K562 (cell line): ENCODE measurements at regions not wholly inside any gene's neighbourhood (a gene's known extent, or its start where the extent isn't known, plus 50 kb on each side); places are given as distances from the start of the nearest gene placed in this dataset.

Source experiments
- ATAC-seq: fragments of 200-7000 bp; cut with Tn5 transposase; 3 replicates; pipeline ENCODE4 v1.9.1; 2020; ENCODE audit warnings: moderate library complexity
- BruUV-seq: library from RNA; stranded (reverse); fragments of 400-500 nt; replicated peaks from 2 replicates; lab custom pipeline; 2021; lab: Mats Ljungman, UMichigan
- CTCF ChIA-PET: fragments of 300-600 bp; formaldehyde crosslinking; extraction: SDS; loops from one replicate; lab custom pipeline; 2021; ENCODE audit warnings: low intra/inter-chr PET ratio; lab: Yijun Ruan, JAX
- POLR2A ChIA-PET: fragments of 300-600, 350-650 bp; sonication (Branson Sonifier 250); formaldehyde crosslinking; extraction: SDS; loops from one replicate; lab custom pipeline; 2021; ENCODE audit warnings: antibody characterized with exemption, inconsistent platforms; lab: Yijun Ruan, JAX
- DNase-seq, 4 experiments: peaks; one replicate each; pipeline versions ENCODE4 v3.0.0 to v3.0.0-alpha.2; 2011 to 2018; ENCODE audit warnings: low spot score in 3 of 4, mixed read lengths in 3 of 4; ENCODE audit errors: extremely low read depth in 1 of 4
- FAIRE-seq: peaks from 2 replicates; lab custom pipeline; 2011; peaks lifted over from hg19 to GRCh38; lab: Jason Lieb, UNC
- H2AFZ ChIP-seq: 2 replicates; pipeline ENCODE4 v1.6.0; 2011; ENCODE audit warnings: low read depth, low read length, control low read depth, inconsistent platforms
- H3K27ac ChIP-seq: fragments of 200-600 bp; 3 replicates; pipeline ENCODE4 v1.8.0; 2011; ENCODE audit warnings: low read depth, mild to moderate bottlenecking, control low read depth, inconsistent platforms, low read length, moderate library complexity, mixed read lengths; ENCODE audit errors: extremely low read depth
- H3K27me3 ChIP-seq, 2 experiments: fragments of 300-600 bp in 1 of 2; 2 replicates in 1 of 2; 3 replicates in 1 of 2; pipeline versions ENCODE4 v1.6.0 to v1.8.0; 2011; ENCODE audit warnings: inconsistent platforms in 2 of 2, low read length in 2 of 2, mild to moderate bottlenecking in 1 of 2, mixed read lengths in 1 of 2, moderate library complexity in 1 of 2; ENCODE audit not compliant: control insufficient read depth in 2 of 2, insufficient read depth in 2 of 2
- H3K36me3 ChIP-seq: fragments of 300-600 bp; 3 replicates; pipeline ENCODE4 v1.8.0; 2011; ENCODE audit warnings: mild to moderate bottlenecking, low read length, inconsistent platforms; ENCODE audit not compliant: control insufficient read depth, insufficient read depth
- H3K4me1 ChIP-seq, 2 experiments: fragments of 200-600 bp in 1 of 2; replicated peaks in 1 of 2; 2 replicates in 1 of 2; 3 replicates in 1 of 2; pipeline versions ENCODE4 v1.5.1 to v1.8.0; 2011; ENCODE audit warnings: inconsistent platforms in 2 of 2, low read length in 2 of 2, mild to moderate bottlenecking in 1 of 2, mixed read lengths in 1 of 2, moderate library complexity in 1 of 2; ENCODE audit not compliant: control insufficient read depth in 2 of 2, insufficient read depth in 2 of 2
- H3K4me2 ChIP-seq: 2 replicates; pipeline ENCODE4 v1.6.1; 2011; ENCODE audit warnings: low read length, control low read depth, inconsistent platforms, mixed read lengths; ENCODE audit not compliant: insufficient read depth
- H3K4me3 ChIP-seq: fragments of 200-600 bp; sonication (generic), shearing (Covaris generic); 2 replicates; pipeline ENCODE4 v1.5.1; 2016; ENCODE audit warnings: control low read depth, inconsistent platforms
- H3K79me2 ChIP-seq: fragments of 200-600 bp; 3 replicates; pipeline ENCODE4 v1.8.0; 2011; ENCODE audit warnings: low read length, inconsistent platforms; ENCODE audit not compliant: control insufficient read depth, insufficient read depth
- H3K9ac ChIP-seq, 2 experiments: 2 replicates each; pipeline versions ENCODE4 v1.6.0 to v1.6.1; 2011; ENCODE audit warnings: low read depth in 2 of 2, low read length in 2 of 2, control low read depth in 1 of 2, inconsistent platforms in 1 of 2, mild to moderate bottlenecking in 1 of 2, mixed read lengths in 1 of 2; ENCODE audit not compliant: insufficient read depth in 1 of 2
- H3K9me1 ChIP-seq: one replicate; pipeline ENCODE4 v1.6.0; 2011; ENCODE audit warnings: inconsistent platforms, mild to moderate bottlenecking, low read length, moderate library complexity; ENCODE audit not compliant: control insufficient read depth, insufficient read depth
- H3K9me3 ChIP-seq: replicated peaks from 2 replicates; pipeline ENCODE4 v1.5.1; 2011; ENCODE audit warnings: low read depth, low read length, inconsistent platforms; ENCODE audit not compliant: control insufficient read depth, insufficient read depth
- H4K20me1 ChIP-seq: replicated peaks from 2 replicates; pipeline ENCODE4 v1.6.1; 2011; ENCODE audit warnings: low read length, inconsistent platforms, mixed read lengths; ENCODE audit not compliant: control insufficient read depth, insufficient read depth
- CGGBP1 ChIP-seq: fragments of 250-450 bp; sonication (Bioruptor Pico); IDR thresholded peaks from 2 replicates; pipeline ENCODE4 v1.9.0; 2021; ENCODE audit warnings: mild to moderate bottlenecking
- E2F4 ChIP-seq: sonication (generic); formaldehyde crosslinking; IDR thresholded peaks from 2 replicates; pipeline ENCODE4 v1.8.0; 2022; ENCODE audit warnings: mild to moderate bottlenecking, low read depth, missing genetic modification reagents
- E2F5 ChIP-seq: sonication (generic); formaldehyde crosslinking; IDR thresholded peaks from 2 replicates; pipeline ENCODE4 v1.8.0; 2022; ENCODE audit warnings: mild to moderate bottlenecking, missing genetic modification reagents
- EHMT2 ChIP-seq: fragments of 450-650 bp; IDR thresholded peaks from 2 replicates; pipeline ENCODE4 v1.6.1; 2018; ENCODE audit warnings: antibody characterized with exemption
- ESRRB ChIP-seq: fragments of 250-450 bp; sonication (Bioruptor Pico); IDR thresholded peaks from 2 replicates; pipeline ENCODE4 v1.5.0; 2020; ENCODE audit warnings: mild to moderate bottlenecking, moderate library complexity, borderline replicate concordance
- GABPA ChIP-seq: fragments of 200-800 bp; sonication (Bioruptor generic); conservative IDR thresholded peaks from 2 replicates; pipeline ENCODE4 v1.6.1; 2016; ENCODE audit warnings: low read depth, missing genetic modification characterization, missing compliant biosample characterization
- GABPB1 ChIP-seq: sonication (generic); formaldehyde crosslinking; IDR thresholded peaks from 2 replicates; pipeline ENCODE4 v1.8.0; 2022; ENCODE audit warnings: mild to moderate bottlenecking, missing genetic modification reagents
- GATA2 ChIP-seq: sonication (generic); formaldehyde crosslinking; IDR thresholded peaks from 2 replicates; pipeline ENCODE4 v1.4.0; 2020; ENCODE audit warnings: mild to moderate bottlenecking, missing genetic modification reagents
- JUNB ChIP-seq: fragments of 450-650 bp; formaldehyde crosslinking; conservative IDR thresholded peaks from 2 replicates; pipeline ENCODE4 v1.4.0; 2020; ENCODE audit warnings: mild to moderate bottlenecking
- KLF16 ChIP-seq: IDR thresholded peaks from 2 replicates; pipeline ENCODE4 v1.6.1; 2016; ENCODE audit warnings: antibody characterized with exemption
- MTF1 ChIP-seq: fragments of 250-450 bp; sonication (Bioruptor Pico); IDR thresholded peaks from 2 replicates; pipeline ENCODE4 v1.9.0; 2021; ENCODE audit warnings: moderate library complexity, mild to moderate bottlenecking, inconsistent platforms, borderline replicate concordance
- POLR3G ChIP-seq: IDR thresholded peaks from 2 replicates; pipeline ENCODE4 v1.6.1; 2011; ENCODE audit not compliant: insufficient read length, insufficient replicate concordance; ENCODE audit errors: extremely low read depth
- RFX7 ChIP-seq: fragments of 250-450 bp; sonication (Bioruptor Pico); IDR thresholded peaks from 2 replicates; pipeline ENCODE4 v1.5.1; 2021; ENCODE audit warnings: mild to moderate bottlenecking
- SP1 ChIP-seq: sonication (generic); formaldehyde crosslinking; IDR thresholded peaks from 2 replicates; pipeline ENCODE4 v1.8.1; 2022; ENCODE audit warnings: mild to moderate bottlenecking, missing genetic modification reagents
- STAT5A ChIP-seq: IDR thresholded peaks from 2 replicates; pipeline ENCODE4 v1.6.1; 2012; ENCODE audit warnings: low read length, inconsistent platforms, borderline replicate concordance
- ZNF134 ChIP-seq: fragments of 250-450 bp; sonication (Bioruptor Pico); conservative IDR thresholded peaks from 2 replicates; pipeline ENCODE4 v1.4.0; 2020
- ZNF3 ChIP-seq: fragments of 250-450 bp; sonication (Bioruptor Pico); IDR thresholded peaks from 2 replicates; pipeline ENCODE4 v1.5.0; 2021; ENCODE audit warnings: mild to moderate bottlenecking, moderate library complexity
- ZNF57 ChIP-seq: fragments of 450-650 bp; formaldehyde crosslinking; IDR thresholded peaks from 2 replicates; pipeline ENCODE4 v1.4.0; 2020; ENCODE audit warnings: mild to moderate bottlenecking, moderate library complexity
- in situ Hi-C: fragments of 300-500 bp; cut with MboI; formaldehyde crosslinking; loops from 4 replicates; pipeline ENCODE4 v1.15.0; 2018; ENCODE audit warnings: inconsistent platforms, mixed read lengths
- intact Hi-C: fragments of 100-400 bp; cut with micrococcal nuclease; formaldehyde crosslinking; loops from 2 replicates; pipeline ENCODE4 v1.14.2; 2022
- TF ChIP-seq, protein P1 (sequence below): sonication (generic); formaldehyde crosslinking; IDR thresholded peaks from 2 replicates; pipeline ENCODE4 v1.8.0; 2023; ENCODE audit warnings: missing genetic modification reagents, mild to moderate bottlenecking, borderline replicate concordance

DNA sequence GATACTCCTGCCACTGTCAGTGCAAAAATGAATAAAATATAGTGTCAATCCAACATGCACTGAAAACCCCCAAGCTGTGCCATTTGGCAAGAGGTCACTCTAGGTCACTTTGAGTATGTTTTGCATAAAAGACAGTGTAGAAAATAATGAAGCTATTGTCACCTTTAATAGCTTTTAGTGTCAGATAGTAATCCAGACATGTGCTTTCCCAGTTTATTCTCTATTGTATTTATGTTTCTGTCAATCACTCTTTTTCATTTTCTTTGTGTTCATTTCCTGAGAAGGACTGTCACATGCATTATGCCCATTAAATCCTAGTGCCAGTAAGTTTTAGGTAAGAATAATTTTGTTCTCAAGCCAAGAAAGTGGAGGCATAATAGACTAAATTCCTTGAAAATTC, 1073.9 kb upstream of the CDH2 start:
- H3K9me3 ChIP-seq = no peaks in the 10 kb centered on the region; the same call in 1 of the 2 replicates
- ATAC-seq (no peak), FAIRE-seq (no peak), DNase-seq (no peak)
- no peaks in the 10 kb centered on the region for H3K4me1 ChIP-seq
- H3K36me3 ChIP-seq = no peaks in the 10 kb centered on the region
- TF ChIP-seq POLR3G = no peak
- TF ChIP-seq STAT5A = no peak
- TF ChIP-seq ZNF3 = no peak
- TF ChIP-seq GABPA = no peak
- no peak for TF ChIP-seq GATA2 (CRISPR knock-in tag)
- no peak for TF ChIP-seq ESRRB
- TF ChIP-seq JUNB (CRISPR knock-in tag) = no peak
- TF ChIP-seq E2F4 (CRISPR knock-in tag) = no peak
- no peak for TF ChIP-seq MTF1 (CRISPR knock-in tag)
- no peak for TF ChIP-seq E2F5 (CRISPR knock-in tag)
- TF ChIP-seq, protein P1, sequence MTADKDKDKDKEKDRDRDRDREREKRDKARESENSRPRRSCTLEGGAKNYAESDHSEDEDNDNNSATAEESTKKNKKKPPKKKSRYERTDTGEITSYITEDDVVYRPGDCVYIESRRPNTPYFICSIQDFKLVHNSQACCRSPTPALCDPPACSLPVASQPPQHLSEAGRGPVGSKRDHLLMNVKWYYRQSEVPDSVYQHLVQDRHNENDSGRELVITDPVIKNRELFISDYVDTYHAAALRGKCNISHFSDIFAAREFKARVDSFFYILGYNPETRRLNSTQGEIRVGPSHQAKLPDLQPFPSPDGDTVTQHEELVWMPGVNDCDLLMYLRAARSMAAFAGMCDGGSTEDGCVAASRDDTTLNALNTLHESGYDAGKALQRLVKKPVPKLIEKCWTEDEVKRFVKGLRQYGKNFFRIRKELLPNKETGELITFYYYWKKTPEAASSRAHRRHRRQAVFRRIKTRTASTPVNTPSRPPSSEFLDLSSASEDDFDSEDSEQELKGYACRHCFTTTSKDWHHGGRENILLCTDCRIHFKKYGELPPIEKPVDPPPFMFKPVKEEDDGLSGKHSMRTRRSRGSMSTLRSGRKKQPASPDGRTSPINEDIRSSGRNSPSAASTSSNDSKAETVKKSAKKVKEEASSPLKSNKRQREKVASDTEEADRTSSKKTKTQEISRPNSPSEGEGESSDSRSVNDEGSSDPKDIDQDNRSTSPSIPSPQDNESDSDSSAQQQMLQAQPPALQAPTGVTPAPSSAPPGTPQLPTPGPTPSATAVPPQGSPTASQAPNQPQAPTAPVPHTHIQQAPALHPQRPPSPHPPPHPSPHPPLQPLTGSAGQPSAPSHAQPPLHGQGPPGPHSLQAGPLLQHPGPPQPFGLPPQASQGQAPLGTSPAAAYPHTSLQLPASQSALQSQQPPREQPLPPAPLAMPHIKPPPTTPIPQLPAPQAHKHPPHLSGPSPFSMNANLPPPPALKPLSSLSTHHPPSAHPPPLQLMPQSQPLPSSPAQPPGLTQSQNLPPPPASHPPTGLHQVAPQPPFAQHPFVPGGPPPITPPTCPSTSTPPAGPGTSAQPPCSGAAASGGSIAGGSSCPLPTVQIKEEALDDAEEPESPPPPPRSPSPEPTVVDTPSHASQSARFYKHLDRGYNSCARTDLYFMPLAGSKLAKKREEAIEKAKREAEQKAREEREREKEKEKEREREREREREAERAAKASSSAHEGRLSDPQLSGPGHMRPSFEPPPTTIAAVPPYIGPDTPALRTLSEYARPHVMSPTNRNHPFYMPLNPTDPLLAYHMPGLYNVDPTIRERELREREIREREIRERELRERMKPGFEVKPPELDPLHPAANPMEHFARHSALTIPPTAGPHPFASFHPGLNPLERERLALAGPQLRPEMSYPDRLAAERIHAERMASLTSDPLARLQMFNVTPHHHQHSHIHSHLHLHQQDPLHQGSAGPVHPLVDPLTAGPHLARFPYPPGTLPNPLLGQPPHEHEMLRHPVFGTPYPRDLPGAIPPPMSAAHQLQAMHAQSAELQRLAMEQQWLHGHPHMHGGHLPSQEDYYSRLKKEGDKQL = no peak
- TF ChIP-seq GABPB1 (CRISPR knock-in tag) = no peak
- TF ChIP-seq ZNF57 (CRISPR knock-in tag) = no peak
- no peak for TF ChIP-seq CGGBP1
- TF ChIP-seq SP1 (CRISPR knock-in tag) = no peak
- no peak for TF ChIP-seq EHMT2
- no peak for TF ChIP-seq ZNF134 (CRISPR knock-in tag)
- no peak for TF ChIP-seq RFX7 (CRISPR knock-in tag)
- TF ChIP-seq KLF16 = no peak
- in situ Hi-C loops (no loop called here), intact Hi-C loops (no loop called here)
- BruUV-seq = no TSS peak
- POLR2A ChIA-PET = no interaction called here
- H3K4me2 ChIP-seq = no peak overlapping the region
- H3K4me3 ChIP-seq = no peak overlapping the region
- H4K20me1 ChIP-seq = no peaks in the 10 kb centered on the region
- H3K27ac ChIP-seq = no peak overlapping the region
- H2AFZ ChIP-seq = no peak overlapping the region
- CTCF ChIA-PET = no interaction called here
- no peak overlapping the region for H3K9ac ChIP-seq
- H3K79me2 ChIP-seq = no peaks in the 10 kb centered on the region
- no peaks in the 10 kb centered on the region for H3K27me3 ChIP-seq
- H3K9me1 ChIP-seq = no peaks in the 10 kb centered on the region
